HG03135 (cell line): ENCODE measurements at regions not wholly inside any gene's neighbourhood (a gene's known extent, or its start where the extent isn't known, plus 50 kb on each side); places are given as distances from the start of the nearest gene placed in this dataset.

Experiments used
- ATAC-seq: cut with Tn5 transposase; IDR thresholded peaks from one replicate; pipeline ENCODE4 v1.9.1; 2021; ENCODE audit warnings: mild to moderate bottlenecking, moderate library complexity; ENCODE audit not compliant: unreplicated experiment

GRCh38 chr5:158139161-158139560, 280.2 kb upstream of the CLINT1 start:
- ATAC-seq: no peak

GRCh38 chr5:158135682-158136179, 276.8 kb upstream of the CLINT1 start:
- no peak for ATAC-seq

GRCh38 chr5:158133369-158133768, 274.4 kb upstream of the CLINT1 start:
- ATAC-seq: no peak

- no peak for ATAC-seq
Measured at GRCh38 chr5:158127536-158127935, 268.6 kb upstream of the CLINT1 start.

- ATAC-seq: no peak
Measured at GRCh38 chr5:158126442-158127405, 267.8 kb upstream of the CLINT1 start.

- ATAC-seq: no peak
Measured at GRCh38 chr5:158124606-158125316, 265.8 kb upstream of the CLINT1 start.

GRCh38 chr5:158123595-158123994, 264.6 kb upstream of the CLINT1 start:
- ATAC-seq: no peak

GRCh38 chr5:158121678-158122077, 262.7 kb upstream of the CLINT1 start:
- ATAC-seq: no peak

GRCh38 chr5:158120760-158121159, 261.8 kb upstream of the CLINT1 start:
- no peak for ATAC-seq

- ATAC-seq: no peak
Measured at GRCh38 chr5:158119961-158120723, 261.2 kb upstream of the CLINT1 start.

GRCh38 chr5:158117467-158118160, 258.7 kb upstream of the CLINT1 start:
- ATAC-seq: no peak

GRCh38 chr5:158116965-158117364, 258.0 kb upstream of the CLINT1 start:
- ATAC-seq: no peak

- no peak for ATAC-seq
Measured at GRCh38 chr5:158115468-158115867, 256.5 kb upstream of the CLINT1 start.

GRCh38 chr5:158108177-158108576, 249.2 kb upstream of the CLINT1 start:
- ATAC-seq: no peak

GRCh38 chr5:158100373-158100888, 241.5 kb upstream of the CLINT1 start:
- no peak for ATAC-seq

- ATAC-seq: no peak
Measured at GRCh38 chr5:158099571-158100105, 240.7 kb upstream of the CLINT1 start.

- no peak for ATAC-seq
Measured at GRCh38 chr5:158096835-158097234, 237.9 kb upstream of the CLINT1 start.

- ATAC-seq: no peak
Measured at GRCh38 chr5:158086856-158087255, 227.9 kb upstream of the CLINT1 start.

- no peak for ATAC-seq
Measured at GRCh38 chr5:158084292-158084691, 225.3 kb upstream of the CLINT1 start.

- no peak for ATAC-seq
Measured at GRCh38 chr5:158082696-158083287, 223.8 kb upstream of the CLINT1 start.
